ENCODE measurements at regions not wholly inside any gene's neighbourhood (a gene's known extent, or its start where the extent isn't known, plus 50 kb on each side); places are given as distances from the start of the nearest gene placed in this dataset.

DNA sequence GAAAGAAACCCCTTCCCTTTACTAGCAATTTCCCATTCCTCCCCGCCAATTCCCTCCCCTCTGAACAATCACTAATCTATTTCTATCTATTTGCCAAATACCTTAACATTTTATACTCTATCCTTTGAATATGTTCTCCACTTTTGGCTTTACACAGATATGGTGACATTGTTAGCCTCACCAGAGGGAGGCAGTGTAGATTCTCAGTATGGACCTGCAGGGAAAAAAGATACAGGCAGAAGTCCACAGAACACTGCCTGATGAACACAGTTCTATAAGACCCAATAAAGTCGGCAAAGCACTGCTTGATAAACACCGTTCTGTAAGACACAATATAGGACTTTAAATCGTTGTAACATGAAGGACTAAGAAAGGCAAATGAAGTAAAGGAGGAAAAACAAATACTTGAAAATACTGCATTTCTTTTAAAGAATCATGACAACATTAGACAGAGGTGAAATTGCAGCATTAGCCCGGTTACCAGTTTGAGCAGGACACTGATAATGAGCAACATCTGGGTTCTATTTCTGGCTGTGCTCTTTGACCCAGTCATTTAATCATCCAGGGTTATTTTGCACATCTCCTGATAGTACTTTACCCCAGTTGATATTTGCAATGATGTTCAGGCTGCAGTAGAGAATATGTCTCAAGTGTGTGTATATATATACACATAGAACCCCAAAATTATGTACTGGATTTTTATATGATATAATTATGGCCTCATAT is 296.8 kb downstream of the UTRN start:
- DNase-seq = no peak

DNA sequence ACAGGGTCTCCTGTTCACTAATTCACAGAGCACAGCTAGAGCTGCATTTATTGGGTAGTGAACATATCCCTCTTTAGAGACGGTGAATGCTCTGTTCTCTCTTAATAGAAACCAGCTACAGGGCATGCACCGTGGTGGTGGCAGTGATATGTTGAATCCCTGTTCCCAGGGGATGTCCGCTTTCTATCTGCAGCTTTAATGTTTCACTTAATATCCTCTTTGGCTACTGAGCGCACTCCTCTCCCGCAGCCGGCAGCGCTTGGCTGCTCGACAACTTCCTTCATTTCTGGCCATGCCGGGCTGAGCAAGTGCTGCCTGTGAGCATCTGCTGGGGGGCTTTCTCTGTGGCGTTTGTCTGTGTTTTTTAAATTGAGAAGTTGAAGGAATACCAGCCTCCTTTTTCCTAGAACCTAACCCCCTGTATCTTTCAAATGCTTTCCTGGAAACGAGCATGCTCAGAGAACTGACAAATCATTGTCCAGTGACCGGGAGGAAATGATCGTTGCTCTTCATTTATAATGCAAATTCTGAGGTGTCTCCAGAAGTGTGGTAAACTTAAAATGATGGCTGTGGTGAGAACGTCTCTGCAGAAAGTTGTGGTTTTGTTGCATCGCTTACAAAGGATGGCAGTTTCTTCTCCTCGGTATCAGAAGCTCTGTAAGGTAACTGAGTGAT is 297.9 kb downstream of the UTRN start:
- peak in 1 of 2 donors; percentile 43 for DNase-seq

DNA sequence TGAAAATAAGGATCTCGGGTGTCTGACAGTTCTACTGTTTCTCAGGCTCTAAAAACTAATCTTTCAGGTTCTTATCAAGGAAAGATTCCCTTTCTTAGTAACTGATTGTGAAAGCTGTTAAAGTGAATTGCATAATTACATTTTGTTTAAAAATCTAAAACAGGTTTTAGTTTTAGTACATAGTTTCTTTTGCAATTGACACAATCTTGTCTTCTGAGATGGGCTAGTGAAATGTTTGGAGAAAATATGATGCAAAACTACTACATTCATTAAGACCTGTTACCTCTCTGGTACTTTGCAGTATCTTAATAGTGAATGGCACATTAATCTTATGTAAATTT is 298.4 kb downstream of the UTRN start:
- DNase-seq = no peak

DNA sequence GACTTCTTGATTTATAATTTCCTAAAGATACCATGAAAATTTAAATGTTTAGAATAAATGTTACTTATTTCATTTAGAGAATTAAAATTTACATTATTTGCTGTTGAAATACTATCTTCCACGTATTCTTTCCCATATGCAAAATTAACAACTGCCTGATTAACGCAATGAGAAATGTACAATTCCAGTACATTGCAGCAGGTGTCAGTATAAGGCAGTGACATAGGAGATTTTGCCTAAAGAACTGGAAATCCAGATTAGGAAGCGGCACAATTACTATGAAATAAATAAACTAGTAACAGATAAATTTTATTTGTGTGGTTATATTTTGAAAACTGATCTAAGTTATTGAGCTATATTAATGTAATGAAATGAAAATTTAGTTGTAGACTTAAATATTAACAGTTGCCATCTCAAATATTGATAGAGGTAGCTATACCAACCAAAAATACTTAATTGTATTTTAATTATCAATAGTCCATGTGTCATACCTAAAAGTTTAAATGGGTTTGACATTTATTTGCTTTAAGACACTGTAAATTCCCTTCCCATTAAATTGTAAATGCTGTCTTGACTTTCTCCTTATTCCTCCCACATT is 300.2 kb downstream of the UTRN start:
- DNase-seq = peak; percentile 43 to 80

DNA sequence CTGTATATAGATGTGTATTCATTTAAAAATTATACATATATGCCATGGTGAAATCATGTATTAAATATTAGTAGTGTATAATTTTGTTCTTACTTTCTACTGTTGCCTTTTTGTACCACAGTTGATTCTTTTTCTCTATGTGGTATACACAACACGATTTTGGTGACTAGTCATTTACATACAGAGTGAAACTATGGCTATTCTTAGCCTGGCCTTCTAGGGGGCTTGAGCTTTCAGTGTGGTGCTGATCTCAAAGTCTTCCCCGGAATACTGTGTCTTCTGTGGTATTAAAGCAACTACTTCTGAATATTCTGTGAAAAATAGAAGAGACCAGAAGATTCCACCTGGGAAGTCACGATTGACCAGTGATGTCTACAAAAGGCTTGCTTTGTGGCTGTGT is 301.9 kb downstream of the UTRN start:
- DNase-seq = no peak

DNA sequence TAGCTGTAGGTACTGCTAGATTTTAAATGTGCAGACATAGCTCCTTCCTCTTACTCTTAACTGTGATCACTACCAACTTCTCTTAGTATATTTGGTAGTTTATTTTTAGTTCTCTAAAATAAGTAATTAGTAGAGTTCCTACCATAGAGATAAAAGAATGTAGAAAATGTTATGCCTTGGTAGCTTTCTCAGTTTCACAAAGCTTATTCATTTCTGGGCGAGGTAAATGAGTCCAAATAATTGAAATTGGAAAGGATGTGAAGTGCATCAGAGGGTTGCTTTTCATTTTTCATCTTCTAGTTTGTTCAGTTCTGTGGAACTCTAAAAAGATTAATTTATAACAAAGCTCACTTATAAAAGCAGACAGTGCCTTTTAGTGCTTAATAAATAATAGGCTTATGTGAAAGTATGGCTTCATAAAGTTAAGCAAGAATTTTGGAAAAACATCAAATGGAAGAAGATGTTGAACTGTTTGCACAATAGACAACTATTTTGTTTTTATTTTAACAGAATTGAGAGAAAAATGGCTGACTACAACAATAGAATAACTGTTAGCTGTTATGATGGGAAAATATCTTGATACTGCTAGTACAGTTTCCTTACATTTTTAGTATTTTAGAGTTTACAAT is 303.7 kb downstream of the UTRN start:
- DNase-seq = no peak

DNA sequence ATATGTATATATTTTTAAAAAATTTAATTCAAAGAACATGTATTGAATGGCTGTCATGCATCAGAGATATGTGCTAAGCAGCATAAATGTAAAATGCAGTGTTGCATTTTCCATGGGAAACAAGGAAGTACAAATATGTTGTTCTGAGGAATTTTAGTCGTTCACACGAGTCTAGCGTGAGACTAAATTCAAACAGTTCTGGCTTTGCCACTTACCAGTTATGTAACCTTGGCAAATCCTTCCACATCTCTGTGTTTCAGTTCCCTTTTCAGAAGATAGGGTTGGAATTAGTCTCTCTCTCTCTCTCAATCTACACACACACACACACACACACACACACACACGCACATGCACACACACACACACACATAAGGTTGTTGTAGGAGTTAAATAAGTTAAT is 305.4 kb downstream of the UTRN start:
- peak; percentile 84 to 97 for DNase-seq

DNA sequence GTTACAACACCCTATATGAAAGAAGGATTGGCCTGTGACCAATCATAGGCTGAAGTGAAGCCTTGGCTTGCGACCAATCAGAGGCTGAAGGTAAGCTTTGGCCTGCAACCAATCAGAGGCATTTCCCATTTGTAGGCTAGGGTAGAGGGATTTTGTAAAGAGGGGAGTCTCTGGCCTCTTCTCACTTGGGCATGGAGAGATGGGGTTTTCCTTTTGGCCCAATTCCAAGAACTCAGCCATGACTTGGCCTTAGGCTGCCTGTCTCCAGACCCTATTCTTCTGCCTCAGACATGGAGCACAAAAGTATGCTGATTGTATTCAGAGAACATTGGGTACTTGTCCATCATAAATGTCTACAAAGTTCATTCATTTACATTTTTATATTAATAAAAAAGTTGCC is 308.3 kb downstream of the UTRN start:
- DNase-seq = no peak

DNA sequence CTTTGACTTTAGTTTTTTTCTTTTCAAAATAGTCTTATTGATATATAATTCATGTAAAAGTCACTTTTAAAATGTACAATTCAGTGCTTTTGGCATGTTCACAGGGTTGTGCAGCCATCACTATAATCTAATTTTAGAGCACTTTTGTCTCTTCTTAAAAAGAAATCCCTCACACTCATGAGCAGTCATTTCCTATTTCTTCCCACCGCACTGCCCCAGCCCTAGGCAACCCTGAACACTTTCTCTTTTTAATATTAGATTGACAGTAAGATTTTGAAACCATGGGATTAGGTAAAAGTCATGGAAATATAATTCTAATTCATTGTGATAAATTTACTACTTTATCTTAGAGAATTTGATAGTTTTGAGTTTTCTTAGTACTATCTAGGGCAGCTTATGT is 309.4 kb downstream of the UTRN start:
- peak; percentile 37 to 68 for DNase-seq

DNA sequence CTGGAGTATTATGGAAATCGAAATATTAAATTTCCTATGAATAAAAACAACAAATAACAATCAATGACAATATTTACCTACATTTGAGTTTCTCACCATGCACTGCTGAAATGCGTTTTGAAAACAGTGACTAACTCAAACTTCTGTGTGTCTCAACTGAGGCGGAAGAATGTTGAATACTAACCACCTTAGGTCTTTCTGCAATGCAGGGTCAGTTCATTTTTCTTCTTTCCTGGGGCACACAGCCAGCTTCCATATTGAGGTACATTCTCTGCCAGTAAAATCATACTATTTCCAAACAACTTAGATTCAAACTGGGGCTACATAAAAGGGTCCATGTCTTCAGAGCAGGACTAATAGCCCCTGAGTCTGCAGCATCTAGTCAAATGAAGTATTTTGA is 310.1 kb downstream of the UTRN start:
- no peak for DNase-seq

DNA sequence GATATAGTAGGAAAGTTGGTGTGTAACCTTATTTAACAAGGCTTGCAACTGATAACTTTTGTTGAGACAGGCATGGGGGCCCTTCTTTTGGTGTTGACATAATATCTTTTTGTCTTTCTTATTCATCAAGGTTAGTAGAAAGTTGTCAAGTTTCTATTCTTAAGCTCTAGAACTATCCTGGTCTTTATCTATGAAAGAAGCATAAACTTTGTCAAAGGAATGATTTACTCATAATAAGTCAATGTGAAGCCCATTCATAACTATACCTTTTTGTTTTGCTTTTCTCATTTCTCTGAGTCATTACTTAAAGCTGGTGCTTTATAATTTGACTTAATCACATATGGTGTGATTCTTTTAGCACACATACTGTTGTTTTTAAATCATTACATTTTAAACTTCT is 312.4 kb downstream of the UTRN start:
- DNase-seq = no peak

DNA sequence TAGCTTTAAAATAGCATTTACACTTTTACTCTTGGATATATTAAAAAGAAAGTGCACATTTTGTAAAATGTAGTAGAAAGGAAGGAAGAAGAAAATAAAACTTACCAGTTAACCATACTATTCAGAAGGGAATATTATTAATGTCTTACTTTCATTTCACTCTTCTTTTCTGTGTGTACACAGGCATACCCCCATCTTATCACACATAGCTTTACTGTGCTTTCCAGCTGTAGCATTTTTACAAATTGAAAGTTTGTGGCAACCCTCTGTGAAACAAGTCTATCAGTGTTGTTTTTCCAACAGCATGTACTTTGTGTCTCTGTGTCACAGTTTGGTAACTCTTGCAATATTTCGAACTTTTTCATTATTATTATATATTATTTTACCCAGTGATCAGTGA is 314.5 kb downstream of the UTRN start:
- DNase-seq = no peak

DNA sequence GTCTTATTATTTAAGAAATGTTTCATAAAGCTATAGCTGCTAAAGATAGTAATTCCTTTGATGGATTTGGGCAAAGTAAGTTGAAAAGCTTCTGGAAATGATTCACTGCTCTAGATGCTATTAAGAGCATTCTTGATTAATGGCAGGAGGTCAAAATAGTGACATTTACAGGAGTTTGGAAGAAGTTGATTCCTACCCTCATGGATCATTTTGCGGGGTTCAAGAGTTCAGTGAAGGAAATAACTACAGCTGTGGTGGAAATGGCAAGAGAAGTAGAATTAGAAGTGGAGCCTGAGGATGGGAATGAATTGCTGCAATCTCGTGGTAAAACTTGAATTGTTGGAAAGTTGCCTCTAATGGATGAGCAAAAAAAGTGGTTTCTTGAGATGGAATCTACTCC is 316.1 kb downstream of the UTRN start:
- no peak for DNase-seq

DNA sequence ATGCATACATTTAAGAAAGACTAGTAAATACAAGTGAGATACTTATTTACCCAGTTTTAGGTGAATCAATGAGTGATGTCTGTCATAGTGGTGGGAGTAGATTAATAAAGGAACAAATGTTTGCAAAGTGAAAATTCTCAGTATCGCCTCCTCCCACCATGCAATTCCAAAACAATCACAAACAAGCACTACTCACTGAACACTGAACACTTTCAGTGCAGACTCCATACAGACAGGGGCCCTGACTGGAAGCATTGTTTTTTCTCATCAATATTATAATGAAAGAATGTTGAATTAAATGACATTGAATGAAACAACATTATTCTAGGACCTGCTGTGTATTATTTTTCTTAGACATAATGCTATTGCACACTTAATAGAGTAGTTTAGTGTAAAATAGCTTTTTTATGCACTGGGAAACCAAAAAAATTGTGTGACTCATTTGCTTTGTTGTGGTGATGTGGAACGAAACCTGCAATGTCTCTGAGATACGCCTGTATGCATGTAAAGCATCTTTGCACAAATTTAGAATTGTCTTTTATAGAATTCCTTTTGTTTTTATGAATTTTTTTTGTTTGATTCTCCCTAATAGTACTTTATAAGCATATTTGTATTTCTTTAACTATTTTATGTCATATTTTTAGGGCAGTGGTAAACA is 317.5 kb downstream of the UTRN start:
- no peak for DNase-seq

DNA sequence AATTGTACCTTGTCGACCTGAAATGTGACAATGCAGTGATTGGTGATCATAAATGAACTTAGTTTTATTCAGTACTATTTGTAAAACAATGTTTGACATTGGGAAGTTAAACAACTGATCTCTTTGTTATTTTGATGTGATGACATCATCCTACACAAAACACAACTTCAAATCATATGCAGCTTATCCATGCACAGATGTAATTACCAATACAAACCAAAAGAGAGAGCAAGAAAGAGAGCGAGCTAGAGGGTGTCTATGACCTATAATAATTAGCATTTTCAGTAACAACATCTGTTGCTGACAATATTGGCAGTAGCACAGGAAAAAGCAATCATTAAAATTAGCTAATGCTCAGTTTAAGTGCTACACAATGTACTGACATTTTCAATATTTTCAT is 320.9 kb downstream of the UTRN start:
- no peak for DNase-seq

DNA sequence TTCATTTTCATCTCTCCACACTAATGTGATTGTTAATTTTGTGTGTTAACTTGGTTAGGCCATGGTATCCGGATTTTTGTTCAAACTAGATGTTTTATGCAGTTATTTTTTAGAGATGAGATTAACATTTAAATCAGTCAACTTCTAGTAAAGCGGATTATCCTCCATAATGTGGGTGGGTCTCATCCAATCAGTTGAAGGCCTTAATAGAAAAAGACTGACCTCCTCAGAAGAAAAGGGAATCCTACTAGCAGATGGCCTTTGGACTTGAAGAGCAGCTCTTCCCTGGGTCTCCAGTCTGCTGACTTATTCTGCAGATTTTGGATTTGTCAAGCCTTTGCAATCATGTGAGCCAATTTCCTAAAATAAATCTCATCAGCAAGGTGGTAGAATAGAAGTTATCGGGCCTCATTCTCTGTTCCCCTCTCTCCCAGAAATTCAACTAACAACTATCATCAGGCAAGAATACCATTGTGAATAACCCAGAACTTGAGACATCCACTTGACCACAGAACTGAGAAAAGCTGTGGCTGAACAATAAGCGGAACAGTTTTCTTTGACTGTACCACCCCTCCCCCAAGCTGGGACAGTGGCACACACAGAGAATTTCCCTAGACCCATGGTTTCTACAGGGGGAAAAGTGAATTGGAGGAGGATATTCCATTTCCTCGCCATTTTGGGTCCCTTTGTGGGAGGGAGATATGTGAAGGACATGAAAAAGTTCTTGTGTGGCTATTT is 323.0 kb downstream of the UTRN start:
- peak in 1 of 2 donors; percentile 37 for DNase-seq

DNA sequence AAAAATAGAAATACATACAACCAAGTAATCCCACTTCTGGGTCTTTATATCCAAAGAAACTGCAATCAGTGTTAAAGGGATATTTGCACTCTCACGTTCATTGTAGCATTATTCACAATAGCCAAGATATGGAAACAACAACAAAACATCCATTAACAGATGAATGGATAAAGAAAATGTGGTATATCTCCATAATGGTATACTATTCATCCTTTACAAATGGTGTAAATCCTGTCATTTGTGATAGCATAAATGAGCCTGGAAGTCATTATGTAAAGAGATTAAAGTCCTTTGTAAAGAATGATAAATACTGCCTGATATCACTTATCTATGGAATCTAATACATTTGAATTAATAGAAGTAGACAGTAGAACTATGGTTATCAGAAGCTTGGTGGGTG is 327.7 kb downstream of the UTRN start:
- no peak for DNase-seq

DNA sequence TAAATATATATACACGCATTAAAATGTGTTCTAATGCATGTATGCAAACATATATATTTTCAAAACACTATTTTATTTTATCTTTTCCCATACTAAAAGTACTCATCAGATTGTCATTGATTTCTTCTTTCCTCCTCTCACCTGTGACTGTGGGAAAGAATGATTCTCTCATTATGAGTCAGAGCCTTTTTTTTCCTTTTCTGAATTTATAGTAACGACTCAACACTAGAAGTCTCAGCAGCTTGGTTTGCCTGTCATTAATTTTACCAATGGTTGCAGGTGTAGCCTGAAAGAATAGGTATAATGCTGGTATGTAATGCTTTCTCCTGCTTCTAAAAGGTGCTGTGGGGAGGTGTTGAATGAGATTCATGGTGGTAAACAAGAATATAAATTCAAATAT is 328.7 kb downstream of the UTRN start:
- DNase-seq = no peak

DNA sequence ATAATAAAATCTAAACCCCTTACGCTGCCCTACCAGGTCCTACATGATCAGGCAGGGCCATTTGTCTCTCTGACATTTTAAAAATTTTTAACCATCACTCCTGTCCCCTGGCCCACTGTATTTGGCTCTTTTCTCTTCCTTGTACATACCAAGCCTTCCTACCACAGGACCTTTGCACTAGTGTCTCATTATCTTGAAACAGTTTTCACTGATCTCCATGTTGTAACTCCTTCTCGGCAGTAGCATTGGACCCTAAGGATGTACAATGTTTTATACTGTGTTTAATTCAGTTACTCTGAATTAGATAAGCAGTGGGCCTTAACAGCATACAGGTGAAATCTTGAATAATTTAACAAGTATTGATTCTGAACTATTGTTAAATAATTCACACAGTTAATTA is 330.7 kb downstream of the UTRN start:
- no peak for DNase-seq

DNA sequence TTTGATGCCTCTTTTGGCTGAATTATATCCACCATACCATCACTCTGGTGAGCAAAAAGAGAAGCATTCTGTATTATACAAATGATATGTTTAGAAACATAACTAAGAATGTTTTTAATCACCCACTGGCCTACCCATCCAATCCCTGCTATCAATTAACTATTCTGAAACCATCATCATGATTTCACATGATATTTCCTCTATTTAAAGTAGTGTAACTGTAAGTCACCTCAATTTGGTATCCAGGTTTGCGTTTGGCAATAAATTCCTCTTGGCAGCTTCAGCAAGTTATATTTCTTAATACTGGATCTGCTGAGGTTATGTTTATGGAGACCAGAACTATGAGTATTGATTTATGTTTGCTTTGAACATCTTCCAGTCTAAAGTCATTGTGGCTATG is 332.1 kb downstream of the UTRN start:
- no peak for DNase-seq

DNA sequence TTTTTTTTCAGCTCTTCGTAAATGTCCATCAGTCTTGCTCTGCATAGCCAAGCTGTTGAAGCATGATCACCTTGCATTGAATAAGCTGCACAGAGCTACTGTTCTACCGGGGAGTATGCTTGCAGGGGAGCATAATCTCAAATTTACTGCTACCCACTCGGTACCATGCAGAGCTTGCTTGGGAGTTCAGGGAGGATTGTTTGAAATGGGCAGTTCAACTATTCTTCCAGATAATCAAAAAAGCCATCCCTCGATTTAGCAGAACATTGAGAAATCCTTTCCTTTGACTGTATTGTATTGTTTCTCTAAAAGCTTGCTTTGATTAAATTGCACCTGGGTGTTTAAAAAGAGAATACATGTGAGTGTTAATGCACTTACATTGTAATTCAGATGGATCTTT is 332.6 kb downstream of the UTRN start:
- DNase-seq = no peak

DNA sequence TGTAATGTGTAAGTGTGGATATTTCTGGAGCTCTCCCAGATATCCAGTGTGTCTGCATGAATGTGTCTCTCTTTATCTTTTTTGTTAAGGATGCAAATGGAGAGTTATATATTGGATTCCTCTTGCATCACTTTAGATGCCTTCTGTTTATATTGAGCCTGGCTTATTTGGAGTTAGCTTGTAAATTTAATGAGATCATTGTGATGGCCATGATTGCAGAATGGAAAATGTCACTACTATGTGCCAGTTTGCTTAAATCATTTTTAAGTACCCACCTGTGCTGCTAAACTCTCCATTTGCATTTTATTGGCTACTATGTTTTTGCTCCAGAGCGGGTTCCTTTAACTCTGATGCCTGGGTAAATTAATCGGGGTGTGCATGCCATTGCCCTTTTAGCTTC is 334.8 kb downstream of the UTRN start:
- no peak for DNase-seq

DNA sequence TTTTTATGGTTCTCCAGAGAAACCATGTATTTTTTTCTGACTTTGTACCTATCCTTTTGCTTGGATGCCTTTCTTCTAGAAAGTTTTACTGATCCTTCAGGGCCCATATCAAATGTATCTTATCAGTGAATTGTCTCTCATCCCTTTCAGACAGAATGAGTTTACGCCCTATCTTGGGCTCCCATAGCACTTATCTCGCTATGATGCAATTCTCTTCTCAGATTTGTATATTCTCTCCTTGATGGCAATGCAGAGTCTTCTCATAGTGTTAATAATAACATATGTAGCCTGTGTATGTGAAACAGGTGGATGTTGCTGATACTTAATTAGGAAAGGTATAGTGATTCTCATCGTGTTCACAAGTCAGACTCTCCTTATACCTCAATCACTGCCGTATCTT is 336.2 kb downstream of the UTRN start:
- no peak for DNase-seq

Measured in inflammatory macrophage treated with lipopolysaccharide for 1 hour (primary cell).